ENCODE measurements at regions not wholly inside any gene's neighbourhood (a gene's known extent, or its start where the extent isn't known, plus 50 kb on each side); places are given as distances from the start of the nearest gene placed in this dataset.

- no peak for TF ChIP-seq CTCF (conservative IDR thresholded peaks at IDR 0.05; ENCODE audit: low read depth in 2 of 2)
- no peak for TF ChIP-seq EZH2phosphoT487 (IDR thresholded peaks at IDR 0.05; ENCODE audit: unreplicated experiment)
- TF ChIP-seq POLR2AphosphoS5 (IDR thresholded peaks at IDR 0.05; ENCODE audit: low read depth) = no peak
- no peak for TF ChIP-seq EZH2 (IDR thresholded peaks at IDR 0.05; ENCODE audit: low read depth, unreplicated experiment)
- TF ChIP-seq CREB1 (CRISPR knock-in tag; IDR thresholded peaks at IDR 0.05; ENCODE audit: low read depth) = no peak
- TF ChIP-seq, protein P1, sequence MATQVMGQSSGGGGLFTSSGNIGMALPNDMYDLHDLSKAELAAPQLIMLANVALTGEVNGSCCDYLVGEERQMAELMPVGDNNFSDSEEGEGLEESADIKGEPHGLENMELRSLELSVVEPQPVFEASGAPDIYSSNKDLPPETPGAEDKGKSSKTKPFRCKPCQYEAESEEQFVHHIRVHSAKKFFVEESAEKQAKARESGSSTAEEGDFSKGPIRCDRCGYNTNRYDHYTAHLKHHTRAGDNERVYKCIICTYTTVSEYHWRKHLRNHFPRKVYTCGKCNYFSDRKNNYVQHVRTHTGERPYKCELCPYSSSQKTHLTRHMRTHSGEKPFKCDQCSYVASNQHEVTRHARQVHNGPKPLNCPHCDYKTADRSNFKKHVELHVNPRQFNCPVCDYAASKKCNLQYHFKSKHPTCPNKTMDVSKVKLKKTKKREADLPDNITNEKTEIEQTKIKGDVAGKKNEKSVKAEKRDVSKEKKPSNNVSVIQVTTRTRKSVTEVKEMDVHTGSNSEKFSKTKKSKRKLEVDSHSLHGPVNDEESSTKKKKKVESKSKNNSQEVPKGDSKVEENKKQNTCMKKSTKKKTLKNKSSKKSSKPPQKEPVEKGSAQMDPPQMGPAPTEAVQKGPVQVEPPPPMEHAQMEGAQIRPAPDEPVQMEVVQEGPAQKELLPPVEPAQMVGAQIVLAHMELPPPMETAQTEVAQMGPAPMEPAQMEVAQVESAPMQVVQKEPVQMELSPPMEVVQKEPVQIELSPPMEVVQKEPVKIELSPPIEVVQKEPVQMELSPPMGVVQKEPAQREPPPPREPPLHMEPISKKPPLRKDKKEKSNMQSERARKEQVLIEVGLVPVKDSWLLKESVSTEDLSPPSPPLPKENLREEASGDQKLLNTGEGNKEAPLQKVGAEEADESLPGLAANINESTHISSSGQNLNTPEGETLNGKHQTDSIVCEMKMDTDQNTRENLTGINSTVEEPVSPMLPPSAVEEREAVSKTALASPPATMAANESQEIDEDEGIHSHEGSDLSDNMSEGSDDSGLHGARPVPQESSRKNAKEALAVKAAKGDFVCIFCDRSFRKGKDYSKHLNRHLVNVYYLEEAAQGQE (IDR thresholded peaks at IDR 0.05; ENCODE audit: unreplicated experiment) = no peak
- no peak for TF ChIP-seq NANOG (IDR thresholded peaks at IDR 0.05; ENCODE audit: borderline replicate concordance)
- TF ChIP-seq ZNF114 (CRISPR knock-in tag; IDR thresholded peaks at IDR 0.05) = no peak
- TF ChIP-seq STAT1 (IDR thresholded peaks at IDR 0.05; ENCODE audit: unreplicated experiment) = no peak
- TF ChIP-seq, protein P2, sequence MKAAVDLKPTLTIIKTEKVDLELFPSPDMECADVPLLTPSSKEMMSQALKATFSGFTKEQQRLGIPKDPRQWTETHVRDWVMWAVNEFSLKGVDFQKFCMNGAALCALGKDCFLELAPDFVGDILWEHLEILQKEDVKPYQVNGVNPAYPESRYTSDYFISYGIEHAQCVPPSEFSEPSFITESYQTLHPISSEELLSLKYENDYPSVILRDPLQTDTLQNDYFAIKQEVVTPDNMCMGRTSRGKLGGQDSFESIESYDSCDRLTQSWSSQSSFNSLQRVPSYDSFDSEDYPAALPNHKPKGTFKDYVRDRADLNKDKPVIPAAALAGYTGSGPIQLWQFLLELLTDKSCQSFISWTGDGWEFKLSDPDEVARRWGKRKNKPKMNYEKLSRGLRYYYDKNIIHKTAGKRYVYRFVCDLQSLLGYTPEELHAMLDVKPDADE (IDR thresholded peaks at IDR 0.05) = no peak
These were observed 1289.1 kb downstream of the STIM2 start for GRCh38 chr4:28149762-28150161.
